ENCODE measurements at regions not wholly inside any gene's neighbourhood (a gene's known extent, or its start where the extent isn't known, plus 50 kb on each side); places are given as distances from the start of the nearest gene placed in this dataset.
"Not testable (repeated sequence)": the region's sequence is repeated elsewhere in the genome, so short reads cannot be mapped to it uniquely, and the experiment has no call there.

DNA sequence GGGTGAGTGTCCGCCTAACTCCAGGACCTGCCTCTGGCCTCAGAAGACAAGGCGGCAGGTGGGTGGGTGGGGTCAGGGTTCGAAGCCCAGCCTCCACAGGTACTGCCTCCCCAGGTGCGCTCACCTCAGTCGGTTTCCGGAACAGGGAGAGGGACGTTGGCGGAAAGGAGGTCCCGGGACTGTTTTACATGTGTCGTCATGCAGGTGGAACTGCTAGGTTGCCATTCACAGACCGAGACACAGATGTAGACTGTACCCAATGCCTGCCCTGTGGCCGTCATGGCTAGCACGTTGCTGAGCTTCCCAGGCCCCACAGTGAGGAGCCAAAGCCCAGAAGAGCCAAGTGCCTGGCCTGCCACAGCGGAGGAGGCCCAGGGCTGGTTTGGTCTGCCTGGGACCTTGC lies 284.0 kb upstream of the HS6ST1 start:
- Mint-ChIP-seq H3K27me3 (ENCODE audit: low read depth) (no peaks in the 10 kb centered on the region), H3K4me3 (no peak overlapping the region), H3K27ac (no peak overlapping the region), H3K36me3 (ENCODE audit: low read depth) (no peaks in the 10 kb centered on the region), H3K9me3 (no peaks in the 10 kb centered on the region), H3K4me1 (ENCODE audit: low read depth) (no peaks in the 10 kb centered on the region)
- no peak for DNase-seq
- intact Hi-C loops (cut with micrococcal nuclease) = no loop called here
- CTCF ChIA-PET = no interaction called here

DNA sequence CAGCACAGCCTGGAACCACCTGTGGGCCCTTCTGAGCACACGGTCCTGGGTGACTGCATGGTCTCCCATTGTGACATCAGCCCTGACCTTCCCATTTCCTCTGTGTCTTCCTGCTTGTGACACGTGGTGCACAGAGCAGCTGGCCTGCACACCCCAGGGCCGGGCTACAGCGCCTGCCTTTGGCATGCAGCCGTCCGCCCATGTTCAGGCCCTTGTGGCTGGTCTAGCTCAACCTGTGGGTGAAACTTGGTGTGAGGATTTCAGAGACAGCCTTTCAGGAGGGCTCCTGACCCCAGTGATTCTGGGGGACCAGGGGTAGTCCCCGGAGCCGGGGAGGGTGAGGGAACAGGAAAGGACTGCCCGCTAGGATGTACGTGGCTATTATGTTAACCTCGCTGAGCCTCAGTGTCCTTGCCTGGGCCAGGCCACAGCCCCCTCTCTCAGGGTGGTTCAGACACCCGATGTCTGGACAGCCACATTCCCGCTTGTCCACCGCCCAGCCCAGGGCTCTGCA lies 284.8 kb upstream of the HS6ST1 start:
- H3K4me3 Mint-ChIP-seq = no peak overlapping the region
- no peaks in the 10 kb centered on the region for H3K27me3 Mint-ChIP-seq (ENCODE audit: low read depth)
- CTCF ChIA-PET = no interaction called here
- no peaks in the 10 kb centered on the region for H3K36me3 Mint-ChIP-seq (ENCODE audit: low read depth)
- no peaks in the 10 kb centered on the region for H3K9me3 Mint-ChIP-seq
- H3K27ac Mint-ChIP-seq = no peak overlapping the region
- intact Hi-C loops (cut with micrococcal nuclease) = no loop called here
- H3K4me1 Mint-ChIP-seq (ENCODE audit: low read depth) = no peaks in the 10 kb centered on the region
- DNase-seq = no peak

DNA sequence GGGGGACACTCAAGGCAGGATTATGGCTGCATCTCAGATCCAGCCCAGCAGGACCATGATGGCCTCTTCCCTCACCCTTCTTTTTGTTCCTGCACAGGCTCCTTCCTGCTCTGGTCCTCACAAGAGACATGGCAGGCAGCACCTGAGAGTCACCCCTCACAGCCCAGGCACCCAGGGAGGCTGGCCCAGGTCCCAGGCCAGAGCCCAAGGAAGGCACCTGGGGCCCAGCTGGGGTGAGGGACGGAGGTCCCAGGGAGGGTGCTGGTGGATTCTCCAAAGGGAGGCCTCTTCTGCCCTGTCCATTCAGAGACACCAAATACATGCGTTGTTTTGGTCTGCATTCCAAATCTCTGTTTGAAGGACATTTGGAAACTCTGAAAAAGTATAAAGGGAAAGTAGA lies 285.4 kb upstream of the HS6ST1 start:
- CTCF ChIA-PET = no interaction called here
- no peaks in the 10 kb centered on the region for H3K36me3 Mint-ChIP-seq (ENCODE audit: low read depth)
- intact Hi-C loops (cut with micrococcal nuclease) = no loop called here
- no peaks in the 10 kb centered on the region for H3K27me3 Mint-ChIP-seq (ENCODE audit: low read depth)
- H3K4me3 Mint-ChIP-seq = no peak overlapping the region
- H3K4me1 Mint-ChIP-seq (ENCODE audit: low read depth) = no peaks in the 10 kb centered on the region
- DNase-seq = no peak
- no peak overlapping the region for H3K27ac Mint-ChIP-seq
- no peaks in the 10 kb centered on the region for H3K9me3 Mint-ChIP-seq

DNA sequence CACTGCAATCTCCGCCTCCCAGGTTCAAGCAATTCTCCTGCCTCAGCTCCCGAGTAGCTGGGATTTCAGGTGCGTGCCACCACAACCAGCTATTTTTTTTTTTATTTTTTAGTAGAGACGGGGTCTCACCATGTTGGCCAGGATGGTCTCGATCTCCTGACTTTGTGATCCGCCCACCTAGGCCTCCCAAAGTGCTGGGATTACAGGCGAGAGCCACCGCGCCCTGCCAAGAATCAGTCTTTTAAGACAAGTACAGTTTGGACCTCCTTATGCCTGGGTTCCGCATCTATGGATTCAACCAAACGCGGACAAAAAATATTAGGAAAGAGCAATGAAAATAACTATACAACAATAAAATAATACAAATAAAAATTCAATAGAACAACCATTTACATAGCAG lies 285.9 kb upstream of the HS6ST1 start:
- H3K4me1 Mint-ChIP-seq (ENCODE audit: low read depth); intact Hi-C loops (cut with micrococcal nuclease); DNase-seq; H3K4me3 Mint-ChIP-seq; H3K36me3 Mint-ChIP-seq (ENCODE audit: low read depth); CTCF ChIA-PET; H3K27me3 Mint-ChIP-seq (ENCODE audit: low read depth); H3K9me3 Mint-ChIP-seq; H3K27ac Mint-ChIP-seq: not testable (repeated sequence)

DNA sequence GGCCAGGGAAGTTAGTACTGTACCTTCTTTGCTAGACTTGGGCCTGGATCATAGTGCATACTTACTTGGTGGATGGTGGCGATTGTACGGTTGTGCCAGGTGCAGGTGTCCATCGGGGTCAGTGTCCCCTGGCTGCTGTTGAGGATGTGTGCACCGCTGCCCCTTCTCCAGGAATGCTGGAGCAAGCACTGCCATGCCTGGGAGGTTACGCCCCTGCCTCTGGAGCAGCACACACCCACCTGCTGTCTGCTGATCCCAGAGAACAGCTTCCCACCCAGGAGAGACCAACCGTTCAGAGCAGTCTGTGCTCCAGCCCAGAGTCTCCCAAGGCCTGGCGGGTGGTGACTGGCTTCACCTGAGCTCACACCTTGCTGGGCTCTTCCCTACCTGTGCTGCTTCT lies 286.8 kb upstream of the HS6ST1 start:
- H3K27ac Mint-ChIP-seq = no peak overlapping the region
- H3K9me3 Mint-ChIP-seq = no peaks in the 10 kb centered on the region
- H3K27me3 Mint-ChIP-seq (ENCODE audit: low read depth) = no peaks in the 10 kb centered on the region
- H3K36me3 Mint-ChIP-seq (ENCODE audit: low read depth) = no peaks in the 10 kb centered on the region
- CTCF ChIA-PET = no interaction called here
- H3K4me3 Mint-ChIP-seq = no peak overlapping the region
- no peak for DNase-seq
- intact Hi-C loops (cut with micrococcal nuclease) = no loop called here
- no peaks in the 10 kb centered on the region for H3K4me1 Mint-ChIP-seq (ENCODE audit: low read depth)

DNA sequence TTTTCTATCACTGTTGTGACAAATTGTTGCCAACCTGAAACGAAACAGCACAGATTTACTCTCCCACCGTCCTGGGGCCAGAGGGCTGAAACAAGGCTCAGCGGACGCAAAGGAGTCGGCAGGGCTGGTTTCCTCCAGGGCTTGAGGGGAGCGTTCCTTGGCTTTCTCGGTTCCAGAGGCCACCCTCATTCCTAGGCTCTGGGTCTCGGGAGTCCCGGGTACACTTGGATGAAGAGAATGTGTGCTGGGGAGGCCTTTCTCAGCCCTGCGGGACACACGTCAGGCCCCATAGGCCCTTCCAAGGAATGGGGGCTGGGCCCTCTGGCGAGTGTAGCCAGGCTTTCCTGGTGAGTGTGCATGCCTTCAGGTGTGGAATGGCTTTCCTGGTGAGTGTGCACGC lies 287.3 kb upstream of the HS6ST1 start:
- Mint-ChIP-seq H3K27ac (no peak overlapping the region), H3K9me3 (no peaks in the 10 kb centered on the region), H3K4me3 (no peak overlapping the region), H3K27me3 (ENCODE audit: low read depth) (no peaks in the 10 kb centered on the region), H3K4me1 (ENCODE audit: low read depth) (no peaks in the 10 kb centered on the region), H3K36me3 (ENCODE audit: low read depth) (no peaks in the 10 kb centered on the region)
- CTCF ChIA-PET = no interaction called here
- intact Hi-C loops (cut with micrococcal nuclease) = no loop called here
- peak; percentile 1 for DNase-seq

DNA sequence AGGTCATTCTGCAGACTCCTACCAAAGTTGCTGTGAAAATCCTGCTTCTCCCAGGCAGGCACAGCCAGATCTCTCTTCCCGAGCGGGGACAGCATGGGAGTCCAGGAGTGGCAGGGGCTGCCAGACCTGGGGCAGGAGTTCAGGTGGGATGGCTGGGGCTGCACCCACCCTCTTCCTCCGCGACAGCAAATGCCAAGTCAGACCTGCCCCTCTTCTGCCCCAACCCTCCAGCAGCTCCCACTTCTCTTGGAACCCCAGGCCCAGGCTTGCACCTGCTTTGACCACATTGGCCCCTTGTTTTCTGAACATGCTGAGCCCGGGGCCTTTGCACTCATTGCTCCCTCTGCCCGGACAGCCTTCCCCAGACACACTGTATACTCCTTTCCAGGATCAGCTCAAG lies 288.2 kb upstream of the HS6ST1 start:
- CTCF ChIA-PET = no interaction called here
- DNase-seq = peak; percentile 1
- Mint-ChIP-seq H3K9me3 (no peaks in the 10 kb centered on the region), H3K27me3 (ENCODE audit: low read depth) (no peaks in the 10 kb centered on the region), H3K4me1 (ENCODE audit: low read depth) (no peaks in the 10 kb centered on the region), H3K27ac (no peak overlapping the region), H3K36me3 (ENCODE audit: low read depth) (no peaks in the 10 kb centered on the region), H3K4me3 (no peak overlapping the region)
- intact Hi-C loops (cut with micrococcal nuclease) = no loop called here

DNA sequence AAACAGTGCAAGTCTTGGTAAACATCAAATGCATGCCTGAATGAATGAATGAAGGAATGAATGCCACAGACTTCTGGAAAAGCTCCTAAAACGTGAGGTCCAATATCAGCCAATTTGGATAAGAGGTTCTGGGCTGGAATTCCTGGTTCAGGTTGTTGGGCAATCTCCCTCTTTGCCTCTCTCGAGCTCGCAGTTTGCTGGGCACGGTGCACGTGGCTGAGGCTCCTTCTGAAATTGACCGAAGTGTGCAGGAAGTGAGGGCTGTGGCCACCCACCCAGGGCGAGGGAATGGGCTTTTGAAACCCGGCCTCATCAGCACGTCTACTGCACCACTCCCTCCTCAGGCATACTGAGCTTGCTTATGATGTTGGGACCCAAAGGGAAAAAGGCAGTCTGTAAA lies 288.8 kb upstream of the HS6ST1 start:
- CTCF ChIA-PET = no interaction called here
- intact Hi-C loops (cut with micrococcal nuclease) = no loop called here
- Mint-ChIP-seq H3K27ac (no peak overlapping the region), H3K4me3 (no peak overlapping the region), H3K9me3 (no peaks in the 10 kb centered on the region), H3K36me3 (ENCODE audit: low read depth) (no peaks in the 10 kb centered on the region), H3K27me3 (ENCODE audit: low read depth) (no peaks in the 10 kb centered on the region), H3K4me1 (ENCODE audit: low read depth) (no peaks in the 10 kb centered on the region)
- DNase-seq = peak; percentile 0

DNA sequence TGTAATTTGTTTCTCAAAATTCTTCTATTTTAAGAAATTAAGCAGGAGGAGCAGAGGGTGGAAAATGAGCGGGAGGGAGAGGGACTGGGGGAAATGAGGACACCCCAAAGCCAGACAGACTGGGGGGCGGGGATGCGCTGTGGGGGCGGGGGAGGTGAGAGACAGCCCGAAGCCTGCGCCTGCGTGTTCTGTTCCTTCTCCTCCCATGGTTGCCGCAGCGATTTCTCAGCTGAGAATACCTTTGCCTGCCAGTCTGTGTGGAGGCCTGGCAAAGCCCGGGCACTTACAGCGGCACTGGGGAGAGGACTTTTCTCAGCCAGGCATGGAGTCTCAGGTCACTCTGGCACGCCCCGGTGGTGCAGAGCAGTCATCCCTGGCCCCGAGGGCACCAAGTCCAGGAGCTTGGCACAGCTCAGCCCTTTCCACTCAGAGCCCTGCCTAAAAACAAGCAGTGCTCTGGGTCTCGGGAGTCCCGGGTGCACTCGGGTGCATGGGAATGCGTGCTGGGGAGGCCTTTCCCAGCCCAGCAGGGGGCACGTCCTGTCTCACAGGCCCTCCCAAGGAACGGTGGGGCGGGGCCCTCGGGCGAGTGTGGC lies 289.3 kb upstream of the HS6ST1 start:
- Mint-ChIP-seq H3K27me3 (ENCODE audit: low read depth) (no peaks in the 10 kb centered on the region), H3K4me3 (no peak overlapping the region), H3K27ac (no peak overlapping the region), H3K4me1 (ENCODE audit: low read depth) (no peaks in the 10 kb centered on the region), H3K9me3 (no peaks in the 10 kb centered on the region), H3K36me3 (ENCODE audit: low read depth) (no peaks in the 10 kb centered on the region)
- intact Hi-C loops (cut with micrococcal nuclease) = no loop called here
- peak; percentile 1 for DNase-seq
- CTCF ChIA-PET = no interaction called here

DNA sequence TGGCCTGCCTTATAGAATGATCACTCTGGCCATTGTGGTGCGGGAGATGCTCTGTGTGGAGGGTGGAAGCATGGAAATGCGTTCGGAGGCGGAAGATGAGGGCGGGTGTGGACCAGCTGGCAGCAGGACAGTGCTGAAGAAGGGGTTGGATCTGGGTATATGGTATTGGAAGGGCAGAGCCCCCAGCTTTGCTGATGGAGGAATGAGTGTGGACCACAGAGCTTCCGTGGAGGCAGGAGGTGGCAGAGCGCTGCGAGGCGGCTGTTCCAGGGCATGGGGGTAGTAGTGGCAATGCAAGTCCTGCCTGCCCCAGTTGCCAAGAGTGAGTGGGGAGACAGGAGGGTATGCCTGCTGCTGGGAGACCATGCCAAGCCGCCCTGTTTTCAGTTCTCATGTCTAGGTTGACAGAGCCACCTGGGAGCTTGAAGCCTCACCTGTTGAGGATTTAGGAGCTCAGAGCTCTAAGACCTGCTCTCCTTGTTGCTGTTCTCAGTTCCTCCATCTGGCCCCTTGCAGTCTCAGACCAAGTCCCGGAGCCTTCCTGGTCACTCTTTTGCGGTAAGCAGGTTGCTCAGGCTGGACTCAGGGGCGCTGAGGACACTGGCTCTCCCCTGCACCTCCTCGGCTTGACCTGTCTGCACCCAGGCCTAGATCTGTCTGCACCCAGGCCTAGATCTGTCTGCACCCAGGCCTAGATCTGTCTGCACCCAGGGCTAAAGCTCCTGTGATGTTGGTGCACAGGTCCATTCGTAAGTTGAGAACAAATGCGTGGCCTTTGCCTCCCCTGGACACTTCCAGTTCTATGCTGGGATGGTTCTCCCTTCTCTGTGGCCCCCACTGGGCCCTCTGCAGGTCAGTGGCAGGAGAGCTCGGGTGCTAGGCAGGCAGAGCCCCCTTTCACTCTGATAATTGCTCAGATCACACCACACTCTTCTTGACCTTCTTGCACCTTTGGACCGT lies 290.5 kb upstream of the HS6ST1 start:
- H3K27me3 Mint-ChIP-seq (ENCODE audit: low read depth) = no peaks in the 10 kb centered on the region
- CTCF ChIA-PET = no interaction called here
- H3K36me3 Mint-ChIP-seq (ENCODE audit: low read depth) = no peaks in the 10 kb centered on the region
- H3K9me3 Mint-ChIP-seq = no peaks in the 10 kb centered on the region
- no peak overlapping the region for H3K27ac Mint-ChIP-seq
- intact Hi-C loops (cut with micrococcal nuclease) = no loop called here
- no peaks in the 10 kb centered on the region for H3K4me1 Mint-ChIP-seq (ENCODE audit: low read depth)
- DNase-seq = peak; percentile 0
- no peak overlapping the region for H3K4me3 Mint-ChIP-seq

DNA sequence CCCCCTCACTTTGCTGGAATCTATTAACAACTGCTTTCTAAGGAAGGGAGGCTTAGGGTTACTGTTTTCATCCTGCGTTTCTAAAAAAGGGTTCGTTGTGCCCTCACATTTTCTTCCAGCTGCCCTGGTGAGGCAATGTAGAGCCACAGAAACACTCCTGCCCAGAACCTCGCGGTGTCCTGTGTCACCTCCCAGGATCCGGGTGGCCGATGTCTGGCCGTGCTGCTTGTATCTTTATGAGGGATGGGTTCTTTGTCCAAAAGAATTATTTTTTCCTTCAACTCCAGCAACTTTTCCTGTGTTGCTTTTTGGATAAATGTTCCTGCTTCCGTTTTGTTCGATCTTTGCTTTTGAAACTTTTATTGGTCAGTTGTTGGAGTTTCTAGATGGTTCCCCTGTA lies 291.8 kb upstream of the HS6ST1 start:
- CTCF ChIA-PET = no interaction called here
- intact Hi-C loops (cut with micrococcal nuclease) = no loop called here
- Mint-ChIP-seq H3K4me1 (ENCODE audit: low read depth) (no peaks in the 10 kb centered on the region), H3K9me3 (no peaks in the 10 kb centered on the region), H3K27ac (no peak overlapping the region), H3K27me3 (ENCODE audit: low read depth) (no peaks in the 10 kb centered on the region), H3K4me3 (no peak overlapping the region), H3K36me3 (ENCODE audit: low read depth) (no peaks in the 10 kb centered on the region)
- DNase-seq = no peak

DNA sequence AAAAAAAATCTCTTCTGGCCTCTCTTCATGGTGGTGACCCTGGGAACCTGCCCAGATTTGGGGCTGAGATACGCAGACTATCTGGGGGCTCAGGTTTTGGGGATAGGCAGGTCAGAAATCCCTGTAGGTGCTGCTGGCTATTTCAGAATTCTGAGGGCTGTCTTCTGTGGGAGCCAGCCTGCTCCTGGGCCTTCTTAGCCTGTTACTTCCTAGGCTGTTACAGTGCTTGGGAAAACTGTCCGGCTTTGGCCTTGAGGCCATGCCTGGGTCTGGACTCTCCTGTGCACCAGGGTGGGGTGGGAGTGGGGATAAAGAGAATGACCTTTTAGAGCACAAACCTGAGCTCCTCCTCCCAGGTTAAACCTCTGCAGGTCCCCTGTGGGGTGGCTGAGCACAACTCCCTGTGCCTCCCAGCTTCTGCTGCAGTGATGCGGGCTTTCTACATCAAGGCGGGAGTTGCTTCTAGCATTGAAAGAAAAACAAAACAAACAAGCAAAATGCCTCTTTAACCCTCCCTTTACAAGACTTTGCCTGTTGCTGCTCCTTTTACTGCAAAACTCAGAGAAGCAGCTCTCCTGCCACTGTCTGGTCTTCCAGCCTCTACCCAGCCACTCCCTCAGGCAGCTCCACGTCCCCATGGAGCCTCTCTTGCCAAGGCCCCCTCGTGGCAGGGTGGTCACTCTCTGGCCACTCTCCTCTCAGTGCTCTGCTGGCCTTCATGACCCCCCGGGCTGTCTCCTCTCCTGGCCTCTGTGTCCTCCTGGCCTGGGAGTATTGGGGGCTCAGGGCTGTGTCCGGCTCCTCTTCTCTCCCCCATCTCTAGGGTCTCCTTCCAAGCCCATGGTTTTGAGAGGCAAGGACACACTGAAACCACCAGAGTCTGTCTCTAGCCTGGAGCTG lies 293.0 kb upstream of the HS6ST1 start:
- Mint-ChIP-seq H3K27me3 (ENCODE audit: low read depth) (no peaks in the 10 kb centered on the region), H3K4me3 (no peak overlapping the region), H3K9me3 (no peaks in the 10 kb centered on the region), H3K27ac (no peak overlapping the region), H3K36me3 (ENCODE audit: low read depth) (no peaks in the 10 kb centered on the region), H3K4me1 (ENCODE audit: low read depth) (no peaks in the 10 kb centered on the region)
- CTCF ChIA-PET = no interaction called here
- intact Hi-C loops (cut with micrococcal nuclease) = no loop called here
- DNase-seq = no peak

All from activated naive CD4-positive, alpha-beta T cell treated with anti-CD3 and anti-CD28 coated beads for 36 hours (primary cell).